IMR-90 (cell line): ENCODE measurements at regions not wholly inside any gene's neighbourhood (a gene's known extent, or its start where the extent isn't known, plus 50 kb on each side); places are given as distances from the start of the nearest gene placed in this dataset.

ENCODE experiments used
- ATAC-seq: fragments of 200-7000 bp; cut with Tn5 transposase; 2 replicates; pipeline ENCODE4 v1.9.1; 2020; ENCODE audit warnings: low read depth, mild to moderate bottlenecking, moderate library complexity
- BruUV-seq: library from RNA; stranded (reverse); fragments of 400-500 nt; replicated peaks from 2 replicates; lab custom pipeline; 2021; lab: Mats Ljungman, UMichigan
- CTCF ChIA-PET: fragments of 300-600 bp; formaldehyde crosslinking; extraction: SDS; loops from one replicate; lab custom pipeline; 2021; ENCODE audit warnings: antibody characterized with exemption; lab: Yijun Ruan, JAX
- POLR2A ChIA-PET: fragments of 300-600 bp; sonication (Branson Sonifier 250); formaldehyde crosslinking; loops from one replicate; lab custom pipeline; 2022; ENCODE audit warnings: antibody characterized with exemption; ENCODE audit not compliant: unreplicated experiment; lab: Charles Lee
- DNase-seq: peaks from one replicate; pipeline ENCODE4 v3.0.0; 2013
- H2AFZ ChIP-seq: replicated peaks from 2 replicates; pipeline ENCODE3; 2013; ENCODE audit warnings: low read length, mild to moderate bottlenecking; ENCODE audit not compliant: poor library complexity
- H2AK5ac ChIP-seq: 2 replicates; pipeline ENCODE4 v1.6.1; 2013; ENCODE audit warnings: low read depth, low read length, inconsistent platforms
- H2AK9ac ChIP-seq: replicated peaks from 2 replicates; pipeline ENCODE3; 2013; ENCODE audit warnings: mild to moderate bottlenecking, low read depth, low read length, moderate library complexity; ENCODE audit not compliant: poor library complexity
- H2BK120ac ChIP-seq: 2 replicates; pipeline ENCODE4 v1.6.1; 2013; ENCODE audit warnings: low read depth, low read length, inconsistent platforms
- H2BK15ac ChIP-seq: 3 replicates; pipeline ENCODE4 v1.6.1; 2013; ENCODE audit warnings: low read depth, low read length, inconsistent platforms
- H2BK20ac ChIP-seq: 2 replicates; pipeline ENCODE4 v1.6.1; 2013; ENCODE audit warnings: low read depth, mild to moderate bottlenecking, inconsistent platforms, low read length, moderate library complexity
- H2BK5ac ChIP-seq: 2 replicates; pipeline ENCODE4 v1.6.1; 2013; ENCODE audit warnings: mild to moderate bottlenecking, low read depth, low read length, inconsistent platforms; ENCODE audit not compliant: poor library complexity, severe bottlenecking
- H3K14ac ChIP-seq: replicated peaks from 2 replicates; pipeline ENCODE4 v1.6.1; 2013; ENCODE audit warnings: low read depth, low read length, inconsistent platforms
- H3K18ac ChIP-seq: 2 replicates; pipeline ENCODE4 v1.6.1; 2013; ENCODE audit warnings: low read depth, low read length, control low read depth
- H3K23ac ChIP-seq: 2 replicates; pipeline ENCODE4 v1.6.1; 2013; ENCODE audit warnings: low read depth, low read length, inconsistent platforms
- H3K27ac ChIP-seq: 2 replicates; pipeline ENCODE4 v1.5.1; 2013; ENCODE audit warnings: mild to moderate bottlenecking, control low read depth, low read length; ENCODE audit not compliant: insufficient read depth
- H3K27me3 ChIP-seq: 2 replicates; pipeline ENCODE4 v1.6.1; 2013; ENCODE audit warnings: low read length; ENCODE audit not compliant: control insufficient read depth, insufficient read depth
- H3K36me3 ChIP-seq: 2 replicates; pipeline ENCODE4 v1.6.1; 2013; ENCODE audit warnings: low read length, mixed read lengths; ENCODE audit not compliant: control insufficient read depth, insufficient read depth
- H3K4ac ChIP-seq: 2 replicates; pipeline ENCODE4 v1.6.1; 2013; ENCODE audit warnings: low read depth, low read length, inconsistent platforms
- H3K4me1 ChIP-seq: 2 replicates; pipeline ENCODE4 v1.6.1; 2013; ENCODE audit warnings: low read length, mixed read lengths; ENCODE audit not compliant: control insufficient read depth, insufficient read depth
- H3K4me2 ChIP-seq: 2 replicates; pipeline ENCODE4 v1.6.1; 2013; ENCODE audit warnings: low read depth, mild to moderate bottlenecking, control low read depth, low read length, moderate library complexity
- H3K4me3 ChIP-seq: 2 replicates; pipeline ENCODE4 v1.5.1; 2013; ENCODE audit warnings: low read depth, mild to moderate bottlenecking, control low read depth, low read length, moderate library complexity; ENCODE audit not compliant: insufficient read depth
- H3K56ac ChIP-seq: 2 replicates; pipeline ENCODE4 v1.6.1; 2013; ENCODE audit warnings: low read length, inconsistent platforms; ENCODE audit not compliant: insufficient read depth; ENCODE audit errors: extremely low read depth
- H3K79me1 ChIP-seq, 2 experiments: 2 replicates each; pipeline ENCODE4 v1.6.1; 2013; ENCODE audit warnings: low read length in 2 of 2, inconsistent platforms in 1 of 2, low read depth in 1 of 2
- H3K9ac ChIP-seq: 2 replicates; pipeline ENCODE4 v1.6.1; 2013; ENCODE audit warnings: low read depth, low read length, control low read depth
- H3K9me1 ChIP-seq: 2 replicates; pipeline ENCODE4 v1.6.1; 2013; ENCODE audit warnings: low read length, inconsistent platforms; ENCODE audit not compliant: insufficient read depth
- H3K9me3 ChIP-seq: 2 replicates; pipeline ENCODE4 v1.6.1; 2013; ENCODE audit warnings: low read length; ENCODE audit not compliant: control insufficient read depth, insufficient read depth
- H4K20me1 ChIP-seq: 2 replicates; pipeline ENCODE4 v1.6.1; 2013; ENCODE audit warnings: low read length, inconsistent platforms; ENCODE audit not compliant: insufficient read depth
- H4K5ac ChIP-seq: 2 replicates; pipeline ENCODE4 v1.6.1; 2013; ENCODE audit warnings: mild to moderate bottlenecking, low read depth, low read length, control low read depth
- H4K8ac ChIP-seq, 2 experiments: 2 replicates each; pipeline ENCODE4 v1.6.1; 2013; ENCODE audit warnings: low read depth in 2 of 2, low read length in 2 of 2, control low read depth in 1 of 2, inconsistent platforms in 1 of 2
- H4K91ac ChIP-seq: 2 replicates; pipeline ENCODE4 v1.6.1; 2013; ENCODE audit warnings: low read depth, low read length, inconsistent platforms; ENCODE audit not compliant: insufficient read depth
- BHLHE40 ChIP-seq: fragments of 150-350 bp; IDR thresholded peaks from 2 replicates; pipeline ENCODE4 v1.6.1; 2016; ENCODE audit warnings: mild to moderate bottlenecking, low read depth, low read length
- CEBPB ChIP-seq: IDR thresholded peaks from 2 replicates; pipeline ENCODE4 v1.6.1; 2012; ENCODE audit warnings: low read depth, low read length, improper control_type of control experiment
- FOS ChIP-seq: fragments of 150-350 bp; IDR thresholded peaks from 2 replicates; pipeline ENCODE4 v1.6.1; 2016; ENCODE audit warnings: low read depth, low read length
- MAFK ChIP-seq: IDR thresholded peaks from 2 replicates; pipeline ENCODE4 v1.6.1; 2012; ENCODE audit warnings: low read depth, low read length, improper control_type of control experiment
- MAZ ChIP-seq: IDR thresholded peaks from 2 replicates; pipeline ENCODE4 v1.6.1; 2012; ENCODE audit warnings: low read depth, mild to moderate bottlenecking, low read length, improper control_type of control experiment, moderate library complexity, borderline replicate concordance
- MXI1 ChIP-seq: IDR thresholded peaks from 2 replicates; pipeline ENCODE4 v1.6.1; 2012; ENCODE audit warnings: low read depth, mild to moderate bottlenecking, low read length, moderate library complexity, borderline replicate concordance
- NFE2L2 ChIP-seq: fragments of 150-350 bp; IDR thresholded peaks from 2 replicates; pipeline ENCODE4 v1.6.1; 2016; ENCODE audit warnings: low read depth, mild to moderate bottlenecking, low read length
- POLR2A ChIP-seq: IDR thresholded peaks from 2 replicates; pipeline ENCODE4 v1.6.1; 2012; ENCODE audit warnings: mild to moderate bottlenecking, low read depth, low read length
- RAD21 ChIP-seq: IDR thresholded peaks from 2 replicates; pipeline ENCODE4 v1.6.1; 2012; ENCODE audit warnings: low read length, improper control_type of control experiment
- RFX5 ChIP-seq: IDR thresholded peaks from 2 replicates; pipeline ENCODE4 v1.8.0; 2012; ENCODE audit warnings: low read depth, mild to moderate bottlenecking, low read length, moderate library complexity
- WGBS, 2 experiments: methylation state at CpG; one replicate each; pipeline versions ENCODE4 v1.1.5 to v1.1.7; 2013; ENCODE audit warnings: missing lambda C conversion rate in 2 of 2; ENCODE audit not compliant: insufficient read length in 1 of 2; ENCODE audit errors: extremely low coverage in 2 of 2; 5-methylcytosine and 5-hydroxymethylcytosine counted together
- dilution Hi-C: fragments of 300-500 bp; cut with HindIII; formaldehyde crosslinking; loops from one replicate; pipeline ENCODE4 v1.14.3; 2018; ENCODE audit warnings: low sequenced_read_pairs; ENCODE audit not compliant: unreplicated experiment
- in situ Hi-C: fragments of 300-500 bp; cut with MboI; formaldehyde crosslinking; loops from 3 replicates; pipeline ENCODE4 v1.14.3; 2019; ENCODE audit warnings: low sequenced_read_pairs, inconsistent platforms, mixed read lengths
- intact Hi-C: fragments of 100-400 bp; cut with micrococcal nuclease; formaldehyde crosslinking; loops from 2 replicates; pipeline ENCODE4 v1.10.0; 2022
- TF ChIP-seq, protein P1 (sequence below): conservative IDR thresholded peaks from 2 replicates; pipeline ENCODE4 v1.5.1; 2012; ENCODE audit warnings: mild to moderate bottlenecking, low read depth, low read length, improper control_type of control experiment
- TF ChIP-seq, protein P2 (sequence below): fragments of 150-350 bp; IDR thresholded peaks from 2 replicates; pipeline ENCODE4 v1.6.1; 2016; ENCODE audit warnings: low read depth, mild to moderate bottlenecking, low read length, moderate library complexity, borderline replicate concordance

DNA sequence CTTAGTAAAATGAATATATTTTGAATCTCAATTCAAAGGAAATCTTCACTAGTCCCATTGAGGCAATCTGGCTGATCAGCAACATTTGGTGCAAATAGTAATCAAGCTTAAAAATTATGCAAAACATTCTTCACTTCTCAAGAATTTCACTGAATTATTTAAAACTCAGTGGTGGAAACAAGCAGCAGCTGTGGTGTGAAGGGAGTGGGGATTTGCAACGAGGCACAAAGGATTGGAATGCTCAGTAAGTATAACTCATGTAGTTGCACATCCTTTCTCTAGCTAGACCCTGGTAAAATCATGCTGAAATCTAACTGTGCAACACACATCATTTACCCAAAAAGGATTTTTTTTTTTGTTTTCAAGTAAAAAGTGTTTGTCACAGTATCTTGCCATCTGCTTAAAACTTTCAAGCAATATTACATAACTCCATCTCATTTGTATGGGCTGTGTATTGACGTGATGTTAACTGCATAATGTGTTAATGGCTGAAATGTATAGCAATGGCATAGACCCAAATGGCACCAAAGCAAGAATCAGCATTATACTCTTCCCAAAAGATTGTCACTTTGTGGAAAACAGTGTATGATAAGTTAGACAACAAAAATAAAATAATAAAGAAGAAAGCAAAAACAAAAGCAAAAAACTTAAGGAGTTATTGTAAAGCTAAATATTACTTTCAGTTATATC is 816.6 kb downstream of the EPHA3 start:
- Histone ChIP-seq H3K14ac (no peak overlapping the region), H2BK5ac (no peak overlapping the region), H4K5ac (no peak overlapping the region), H3K9me1 (no peaks in the 10 kb centered on the region), H3K9ac (no peak overlapping the region), H3K27ac (no peak overlapping the region), H3K4ac (no peak overlapping the region), H2AK9ac (no peak overlapping the region), H3K4me2 (no peak overlapping the region), H2BK120ac (no peak overlapping the region), H2AK5ac (no peak overlapping the region), H4K20me1 (no peaks in the 10 kb centered on the region), H3K4me1 (no peaks in the 10 kb centered on the region), H3K56ac (no peak overlapping the region), H2AFZ (no peak overlapping the region), H2BK20ac (no peak overlapping the region), H2BK15ac (no peak overlapping the region), H3K4me3 (no peak overlapping the region), H3K18ac (no peak overlapping the region), H3K27me3 (no peaks in the 10 kb centered on the region), H3K23ac (no peak overlapping the region), H4K8ac (no peak overlapping the region), H3K9me3 (peaks cover 2% of the 10 kb centered on the region; the same call in 1 of the 2 replicates), H4K91ac (no peak overlapping the region), H3K79me1 (no peaks in the 10 kb centered on the region), H3K36me3 (no peaks in the 10 kb centered on the region)
- no peak for ATAC-seq
- no CpG with 5 or more reads among the region's 2 CpGs for WGBS, 2 experiments
- intact Hi-C loops, result no loop called here
- no peak for TF ChIP-seq CEBPB
- TF ChIP-seq MXI1, result no peak
- no peak for TF ChIP-seq FOS
- TF ChIP-seq MAZ, result no peak
- no peak for TF ChIP-seq RAD21
- no peak for TF ChIP-seq NFE2L2
- TF ChIP-seq RFX5, result no peak
- TF ChIP-seq, protein P1, sequence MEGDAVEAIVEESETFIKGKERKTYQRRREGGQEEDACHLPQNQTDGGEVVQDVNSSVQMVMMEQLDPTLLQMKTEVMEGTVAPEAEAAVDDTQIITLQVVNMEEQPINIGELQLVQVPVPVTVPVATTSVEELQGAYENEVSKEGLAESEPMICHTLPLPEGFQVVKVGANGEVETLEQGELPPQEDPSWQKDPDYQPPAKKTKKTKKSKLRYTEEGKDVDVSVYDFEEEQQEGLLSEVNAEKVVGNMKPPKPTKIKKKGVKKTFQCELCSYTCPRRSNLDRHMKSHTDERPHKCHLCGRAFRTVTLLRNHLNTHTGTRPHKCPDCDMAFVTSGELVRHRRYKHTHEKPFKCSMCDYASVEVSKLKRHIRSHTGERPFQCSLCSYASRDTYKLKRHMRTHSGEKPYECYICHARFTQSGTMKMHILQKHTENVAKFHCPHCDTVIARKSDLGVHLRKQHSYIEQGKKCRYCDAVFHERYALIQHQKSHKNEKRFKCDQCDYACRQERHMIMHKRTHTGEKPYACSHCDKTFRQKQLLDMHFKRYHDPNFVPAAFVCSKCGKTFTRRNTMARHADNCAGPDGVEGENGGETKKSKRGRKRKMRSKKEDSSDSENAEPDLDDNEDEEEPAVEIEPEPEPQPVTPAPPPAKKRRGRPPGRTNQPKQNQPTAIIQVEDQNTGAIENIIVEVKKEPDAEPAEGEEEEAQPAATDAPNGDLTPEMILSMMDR, result no peak
- TF ChIP-seq, protein P2, sequence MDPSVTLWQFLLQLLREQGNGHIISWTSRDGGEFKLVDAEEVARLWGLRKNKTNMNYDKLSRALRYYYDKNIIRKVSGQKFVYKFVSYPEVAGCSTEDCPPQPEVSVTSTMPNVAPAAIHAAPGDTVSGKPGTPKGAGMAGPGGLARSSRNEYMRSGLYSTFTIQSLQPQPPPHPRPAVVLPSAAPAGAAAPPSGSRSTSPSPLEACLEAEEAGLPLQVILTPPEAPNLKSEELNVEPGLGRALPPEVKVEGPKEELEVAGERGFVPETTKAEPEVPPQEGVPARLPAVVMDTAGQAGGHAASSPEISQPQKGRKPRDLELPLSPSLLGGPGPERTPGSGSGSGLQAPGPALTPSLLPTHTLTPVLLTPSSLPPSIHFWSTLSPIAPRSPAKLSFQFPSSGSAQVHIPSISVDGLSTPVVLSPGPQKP, result no peak
- TF ChIP-seq MAFK, result no peak
- TF ChIP-seq BHLHE40, result no peak
- TF ChIP-seq POLR2A, result no peak
- dilution Hi-C loops, result no loop called here
- ChIA-PET POLR2A (no interaction called here), CTCF (interaction anchor here (0.6 kb wide), 1 partner anchor 60 kb away, joined by 3 read pairs; no protein-coding TSS in a partner anchor)
- no peak for DNase-seq
- BruUV-seq, result no TSS peak
- in situ Hi-C loops, result no loop called here
